Posterior vena cava (tissue), 2 donors: ENCODE measurements at regions not wholly inside any gene's neighbourhood (a gene's known extent, or its start where the extent isn't known, plus 50 kb on each side); places are given as distances from the start of the nearest gene placed in this dataset.

ENCODE experiments used
- DNase-seq: peaks from one replicate; pipeline ENCODE4 v3.0.0-alpha.2; 2020; ENCODE audit warnings: low spot score
- intact Hi-C, 2 donors: fragments of 100-400 bp; cut with DNase I; formaldehyde crosslinking; loops; one replicate each; pipeline versions ENCODE4 v1.14.1 to v1.14.2; 2022 to 2023
- donor health status: DM: yes; HTN: yes; CAD: no.
- donor health status: DM: yes; HTN: yes; CAD: no.

- no peak for DNase-seq
- intact Hi-C loops: no loop called here
Observed at GRCh38 chr2:100194951-100195350, 52.6 kb upstream of the AFF3 start.

GRCh38 chr2:100193291-100193710, 50.9 kb upstream of the AFF3 start:
- intact Hi-C loops: no loop called here
- DNase-seq: no peak

GRCh38 chr2:100192825-100193224, 50.4 kb upstream of the AFF3 start:
- intact Hi-C loops: no loop called here
- DNase-seq: no peak

GRCh38 chr2:100192300-100192699, 49.9 kb upstream of the AFF3 start:
- DNase-seq: no peak
- intact Hi-C loops: no loop called here
